NCI-H2196 (cell line): ENCODE measurements at regions not wholly inside any gene's neighbourhood (a gene's known extent, or its start where the extent isn't known, plus 50 kb on each side); places are given as distances from the start of the nearest gene placed in this dataset.
"Not testable (repeated sequence)": the region's sequence is repeated elsewhere in the genome, so short reads cannot be mapped to it uniquely, and the experiment has no call there.

Experiments used
- DNase-seq: peaks from one replicate; lab custom pipeline; 2025; ENCODE audit not compliant: unreplicated experiment; lab: John Stamatoyannopoulos, UW

- no peak for DNase-seq
Observed at GRCh38 chr4:126992910-126993309, 639.8 kb upstream of the INTU start.

DNA sequence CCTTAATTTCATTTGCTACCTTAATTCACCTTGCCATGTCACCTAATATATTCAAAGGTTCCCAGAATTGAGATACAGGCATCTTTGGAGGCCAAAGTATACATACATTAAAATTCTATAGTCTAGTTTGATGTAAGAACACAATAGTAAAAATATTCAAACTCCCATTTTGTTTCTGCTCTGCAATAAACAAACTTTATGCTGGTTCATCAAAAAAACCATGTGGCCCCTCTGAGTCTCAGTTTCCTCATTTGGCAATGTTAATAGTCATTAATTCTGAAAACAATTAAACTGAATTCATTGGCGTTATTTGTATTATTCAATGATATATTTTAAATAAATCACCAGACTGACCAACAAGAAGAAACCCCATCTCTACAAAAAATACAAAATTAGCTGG lies 639.4 kb upstream of the INTU start:
- no peak for DNase-seq

- no peak for DNase-seq
Observed at GRCh38 chr4:126995235-126995634, 637.5 kb upstream of the INTU start.

DNA sequence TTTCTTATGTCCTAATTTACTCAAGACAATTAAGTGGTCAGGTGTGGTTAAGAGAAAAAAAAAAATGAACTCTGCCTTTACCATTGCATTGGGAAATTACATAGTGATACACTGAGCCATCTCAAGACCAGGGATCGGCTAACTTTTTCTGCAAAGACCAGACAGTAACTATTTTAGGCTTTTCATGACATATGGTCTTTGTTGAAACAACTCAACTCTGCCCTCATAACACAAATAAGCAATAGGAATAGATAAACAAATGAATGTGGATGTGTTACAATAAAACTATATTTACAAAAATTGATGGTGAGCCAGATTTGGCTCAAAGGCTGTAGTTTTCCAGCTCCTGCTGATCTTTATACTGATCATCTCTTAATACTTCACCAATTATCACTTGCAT lies 632.6 kb upstream of the INTU start:
- no peak for DNase-seq

GRCh38 chr4:127000846-127001245 lies 631.9 kb upstream of the INTU start:
- no peak for DNase-seq

- no peak for DNase-seq
Observed at GRCh38 chr4:127001933-127002332, 630.8 kb upstream of the INTU start.

DNA sequence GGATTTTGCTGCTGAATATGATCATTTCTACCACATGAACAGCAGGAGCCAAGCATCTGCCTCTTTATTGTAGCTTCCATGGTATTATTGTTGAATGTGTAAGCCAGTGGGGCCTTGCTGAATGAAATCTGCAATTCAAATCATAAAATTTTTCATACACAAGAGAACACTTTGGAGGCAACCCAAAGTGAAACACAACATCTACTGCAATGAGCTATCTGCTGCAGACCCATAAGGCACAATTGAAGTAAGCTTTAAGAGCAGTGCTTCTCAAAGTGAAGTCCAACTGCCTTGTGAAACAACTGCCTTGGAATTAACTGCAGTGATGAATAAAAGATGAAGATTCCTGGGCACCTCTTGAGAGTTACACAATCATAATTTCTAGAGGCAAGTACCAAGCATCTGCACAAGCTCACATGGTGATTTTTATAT lies 626.3 kb upstream of the INTU start:
- DNase-seq, result no peak

- no peak for DNase-seq
Observed at GRCh38 chr4:127007305-127007704, 625.5 kb upstream of the INTU start.

GRCh38 chr4:127012549-127012948 lies 620.2 kb upstream of the INTU start:
- no peak for DNase-seq

DNA sequence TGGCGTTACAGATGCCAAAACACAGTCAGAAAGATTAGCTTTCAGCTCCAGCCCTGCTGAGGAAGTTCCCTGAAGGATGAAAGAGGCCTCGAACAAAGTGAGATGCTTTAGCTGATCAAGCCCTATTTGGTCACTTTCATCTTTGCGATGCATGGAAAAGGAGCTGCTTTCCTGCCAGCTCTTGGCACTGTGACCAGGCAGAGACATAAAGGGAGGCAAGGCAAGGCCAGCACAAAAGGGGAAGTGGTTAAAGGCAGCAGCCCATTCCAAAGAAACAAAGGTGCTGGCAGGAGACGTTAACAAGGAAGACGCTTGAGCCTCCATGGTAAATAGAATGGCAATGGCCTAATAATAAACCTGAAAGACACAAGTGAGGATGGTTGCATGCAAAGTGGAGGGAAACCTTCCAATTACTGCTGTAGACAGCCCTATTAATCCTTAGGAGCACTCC lies 617.1 kb upstream of the INTU start:
- DNase-seq, result no peak

DNA sequence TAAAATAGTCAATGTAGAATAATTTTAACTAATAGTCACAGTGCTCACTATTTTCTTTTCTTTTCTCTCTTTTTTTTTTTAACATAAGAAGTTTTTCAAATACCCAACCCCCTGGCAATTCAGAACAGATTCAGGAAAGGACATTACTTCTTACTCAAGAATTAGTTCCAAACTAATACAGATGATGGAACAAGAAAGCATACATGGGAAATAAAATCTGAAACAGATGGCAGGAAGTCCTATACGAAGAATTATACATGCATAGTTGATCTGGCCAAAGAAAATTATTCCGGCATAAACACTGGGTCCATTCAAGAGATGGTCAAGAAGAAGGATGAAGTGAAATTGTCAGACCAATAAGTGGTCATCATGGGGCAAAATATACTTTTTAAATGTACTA lies 614.4 kb upstream of the INTU start:
- DNase-seq, result no peak

DNA sequence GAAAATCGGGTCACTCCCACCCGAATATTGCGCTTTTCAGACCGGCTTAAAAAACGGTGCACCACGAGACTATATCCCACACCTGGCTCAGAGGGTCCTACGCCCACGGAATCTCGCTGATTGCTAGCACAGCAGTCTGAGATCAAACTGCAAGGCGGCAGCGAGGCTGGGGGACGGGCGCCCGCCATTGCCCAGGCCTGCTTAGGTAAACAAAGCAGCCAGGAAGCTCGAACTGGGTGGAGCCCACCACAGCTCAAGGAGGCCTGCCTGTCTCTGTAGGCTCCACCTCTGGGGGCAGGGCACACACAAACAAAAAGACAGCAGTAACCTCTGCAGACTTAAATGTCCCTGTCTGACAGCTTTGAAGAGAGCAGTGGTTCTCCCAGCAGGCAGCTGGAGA lies 611.9 kb upstream of the INTU start:
- DNase-seq, result not testable (repeated sequence)

DNA sequence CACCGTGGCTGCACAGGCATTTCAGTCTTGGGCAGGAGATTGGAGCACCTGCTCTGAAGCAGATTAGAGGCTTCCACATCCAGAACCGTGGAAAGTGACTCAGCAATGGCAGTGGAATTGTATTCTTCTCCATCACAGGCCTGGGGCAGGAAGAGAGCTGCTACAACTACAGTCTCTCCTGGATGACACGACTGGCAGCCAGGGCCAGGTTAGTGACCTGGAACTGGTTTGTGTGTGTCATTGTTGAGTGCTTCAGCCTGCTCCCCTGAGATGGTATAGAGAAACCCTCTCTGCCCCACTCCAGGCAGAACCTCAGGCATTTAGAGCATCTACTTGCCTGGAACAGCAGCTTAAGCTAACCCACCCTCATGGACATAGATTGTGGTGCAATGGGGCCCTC lies 596.5 kb upstream of the INTU start:
- DNase-seq, result no peak

GRCh38 chr4:127045861-127046260 lies 586.9 kb upstream of the INTU start:
- DNase-seq, result no peak

- no peak for DNase-seq
Observed at GRCh38 chr4:127047930-127048329, 584.8 kb upstream of the INTU start.

GRCh38 chr4:127048376-127049044 lies 584.2 kb upstream of the INTU start:
- DNase-seq, result no peak

DNA sequence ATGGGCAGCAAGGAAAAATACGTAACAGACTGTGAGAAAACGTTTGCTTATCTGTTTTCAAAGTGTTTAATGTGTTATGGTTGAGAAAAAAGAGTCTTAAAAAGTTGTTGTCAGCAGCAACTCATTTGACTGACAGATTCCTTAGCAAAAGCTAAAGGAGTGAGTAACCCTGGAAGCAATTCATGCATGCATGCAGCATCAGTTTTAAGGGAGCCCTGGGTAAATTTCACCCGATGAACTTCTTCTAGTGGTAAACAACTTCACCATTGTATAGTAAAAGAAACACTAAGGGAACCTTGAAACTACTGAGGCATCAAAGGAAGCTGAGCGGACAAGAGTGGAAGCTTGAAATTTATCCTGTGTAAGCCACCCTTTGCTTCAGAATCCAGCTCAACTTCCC lies 583.2 kb upstream of the INTU start:
- DNase-seq, result no peak

DNA sequence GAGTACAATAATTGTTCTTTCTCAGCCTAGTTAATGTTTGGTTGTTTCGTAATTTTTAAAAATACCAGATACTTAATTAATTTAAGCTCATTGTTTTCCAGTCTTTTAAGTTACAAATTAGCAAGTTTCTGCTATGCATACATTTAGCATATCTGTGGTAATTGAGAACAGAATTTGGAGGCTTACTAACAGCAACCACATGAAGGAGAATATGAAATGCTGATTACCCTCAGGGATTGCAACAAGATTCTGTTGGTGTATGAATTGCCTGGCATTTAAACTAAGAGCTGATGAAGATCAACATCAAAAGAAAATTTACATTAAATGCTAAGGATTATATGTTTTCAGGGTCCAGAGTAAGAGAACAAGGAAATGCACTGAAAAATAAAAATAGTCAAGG lies 580.0 kb upstream of the INTU start:
- DNase-seq, result no peak

DNA sequence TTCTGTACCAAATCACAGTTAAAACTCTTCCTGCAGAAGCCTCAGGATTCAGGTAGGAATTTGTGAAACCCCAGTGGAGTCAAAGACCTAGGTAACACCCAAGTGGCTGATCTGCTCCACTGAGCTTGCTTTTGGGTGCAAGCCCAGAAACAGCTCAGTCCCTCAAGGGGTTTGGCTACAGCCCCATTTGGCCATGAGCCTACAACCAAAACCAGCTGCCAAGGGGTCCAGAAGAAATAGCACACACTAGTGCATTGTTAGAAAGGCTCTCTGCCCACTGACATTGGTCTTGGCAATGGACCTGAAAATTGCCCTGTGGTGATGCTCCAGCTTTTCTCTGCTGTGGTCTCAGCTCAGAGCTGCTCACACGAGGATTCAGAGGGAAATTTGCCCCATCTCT lies 577.4 kb upstream of the INTU start:
- DNase-seq, result peak; percentile 47

GRCh38 chr4:127069675-127070074 lies 563.1 kb upstream of the INTU start:
- no peak for DNase-seq

- no peak for DNase-seq
Observed at GRCh38 chr4:127071443-127071842, 561.3 kb upstream of the INTU start.

DNA sequence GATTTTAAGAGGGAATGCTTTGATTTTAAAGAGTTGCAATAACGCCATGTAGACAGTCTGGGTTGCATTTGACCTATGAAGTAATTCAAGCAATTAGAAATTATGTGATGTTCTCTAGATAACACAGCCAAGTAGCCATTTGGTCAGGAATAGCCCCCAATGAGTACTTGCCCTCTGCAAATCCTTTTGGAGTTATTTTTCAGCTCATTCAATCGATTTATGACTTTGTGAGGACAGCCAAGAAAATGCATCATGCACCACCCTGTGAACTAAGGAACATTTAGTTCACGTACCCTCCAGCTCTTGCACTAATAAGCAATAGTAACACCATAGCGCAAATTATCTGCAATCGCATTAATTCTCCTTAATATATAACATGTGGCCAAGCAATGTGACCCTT lies 552.6 kb upstream of the INTU start:
- DNase-seq, result no peak

DNA sequence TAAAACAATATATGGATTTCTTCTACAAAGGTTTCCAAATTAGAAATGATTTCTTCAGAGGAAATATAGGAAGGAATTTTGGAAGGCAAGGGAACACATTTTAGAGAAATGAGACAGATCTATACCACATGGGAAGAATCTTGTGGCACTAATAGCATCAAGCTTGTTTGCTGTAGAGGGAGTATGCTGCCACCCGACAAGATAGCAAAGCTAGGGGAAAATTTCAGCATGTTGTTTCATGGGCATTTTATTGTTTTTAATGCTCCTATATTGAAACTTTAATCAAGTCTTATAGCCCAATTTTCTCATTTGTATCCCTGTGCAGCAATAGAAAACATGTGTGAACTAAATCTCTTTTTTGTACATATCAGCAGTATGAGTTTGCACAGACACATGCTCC lies 551.7 kb upstream of the INTU start:
- no peak for DNase-seq
